SU-DHL-6 (cell line): ENCODE measurements at regions not wholly inside any gene's neighbourhood (a gene's known extent, or its start where the extent isn't known, plus 50 kb on each side); places are given as distances from the start of the nearest gene placed in this dataset.

Experiments used
- H2AFZ ChIP-seq: fragments of 200-600 bp; sonication (generic); 2 replicates; pipeline ENCODE4 v1.6.1; 2014; ENCODE audit warnings: low read depth, mild to moderate bottlenecking, moderate library complexity, mixed read lengths, antibody characterized with exemption, low read length; ENCODE audit not compliant: severe bottlenecking
- H3F3A ChIP-seq: fragments of 200-600 bp; shearing (Covaris generic); 2 replicates; pipeline ENCODE4 v1.6.0; 2016; ENCODE audit warnings: antibody characterized with exemption, mild to moderate bottlenecking; ENCODE audit not compliant: insufficient read depth
- H3K27ac ChIP-seq: fragments of 200-600 bp; sonication (generic); 2 replicates; pipeline ENCODE4 v1.5.1; 2016; ENCODE audit warnings: low read depth, mild to moderate bottlenecking, low read length, moderate library complexity, mixed read lengths
- H3K27me3 ChIP-seq: fragments of 200-600 bp; sonication (generic), shearing (Covaris generic); 2 replicates; pipeline ENCODE4 v1.6.0; 2014; ENCODE audit warnings: mild to moderate bottlenecking, low read length
- H3K36me3 ChIP-seq: fragments of 200-600 bp; sonication (generic); 2 replicates; pipeline ENCODE4 v1.6.1; 2014; ENCODE audit warnings: mild to moderate bottlenecking, low read length, mixed read lengths
- H3K4me2 ChIP-seq: fragments of 300-600, 200-600 bp; shearing (Covaris generic), sonication (generic); 2 replicates; pipeline ENCODE4 v1.6.0; 2014; ENCODE audit warnings: low read length, low read depth, mild to moderate bottlenecking; ENCODE audit not compliant: poor library complexity, severe bottlenecking
- H3K4me3 ChIP-seq: fragments of 200-600 bp; sonication (generic); 2 replicates; pipeline ENCODE4 v1.5.1; 2014; ENCODE audit warnings: antibody characterized with exemption, low read length, mild to moderate bottlenecking, mixed read lengths; ENCODE audit not compliant: insufficient read depth, poor library complexity, severe bottlenecking
- H3K79me2 ChIP-seq: fragments of 200-600 bp; sonication (generic); 2 replicates; pipeline ENCODE4 v1.6.1; 2014; ENCODE audit warnings: mild to moderate bottlenecking, low read length, moderate library complexity; ENCODE audit not compliant: insufficient read depth
- H3K9ac ChIP-seq: fragments of 200-600 bp; sonication (generic); 2 replicates; pipeline ENCODE4 v1.7.0; 2014; ENCODE audit warnings: mild to moderate bottlenecking, low read length
- H3K9me2 ChIP-seq: fragments of 200-600 bp; sonication (generic); replicated peaks from 2 replicates; pipeline ENCODE4 v1.6.1; 2014; ENCODE audit warnings: low read length; ENCODE audit not compliant: insufficient read depth
- H3K9me3 ChIP-seq: fragments of 200-600 bp; sonication (generic); 2 replicates; pipeline ENCODE4 v1.6.1; 2014; ENCODE audit warnings: low read length, mixed read lengths; ENCODE audit not compliant: insufficient read depth
- H4K20me1 ChIP-seq: fragments of 200-600 bp; sonication (generic); 2 replicates; pipeline ENCODE4 v1.6.1; 2014; ENCODE audit warnings: low read depth, mild to moderate bottlenecking, antibody characterized with exemption, low read length, moderate library complexity, mixed read lengths
- EZH2phosphoT487 ChIP-seq: fragments of 200-600 bp; sonication (generic), shearing (Covaris generic); conservative IDR thresholded peaks from 2 replicates; pipeline ENCODE4 v1.6.1; 2018; ENCODE audit warnings: mild to moderate bottlenecking, antibody characterized with exemption, low read length, moderate library complexity, mixed read lengths
- TF ChIP-seq, protein P1 (sequence below): fragments of 200-600 bp; sonication (generic); IDR thresholded peaks from one replicate; pipeline ENCODE4 v1.5.1; 2017; ENCODE audit warnings: antibody characterized with exemption, mild to moderate bottlenecking, low read length, moderate library complexity; ENCODE audit not compliant: insufficient read depth, poor library complexity, severe bottlenecking

DNA sequence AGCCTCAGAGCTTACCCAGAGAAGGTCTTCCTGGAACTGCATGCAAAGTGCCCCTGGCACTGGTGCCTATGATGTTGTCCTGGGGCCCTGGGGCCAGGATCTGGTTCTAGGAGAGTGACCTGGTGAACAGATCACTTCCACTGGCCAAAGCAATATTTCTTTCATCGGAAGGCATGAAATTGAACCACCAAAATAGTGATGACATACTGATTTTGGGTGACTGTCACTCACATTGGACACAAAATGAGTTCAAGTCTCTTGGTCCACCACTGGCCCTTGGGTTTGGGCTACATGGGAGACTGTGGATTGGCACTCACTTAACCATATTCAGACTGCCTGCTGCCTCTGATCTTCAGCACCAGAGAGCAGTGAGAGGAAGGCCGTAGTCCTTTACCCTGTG is 549.3 kb upstream of the PPP2R3A start:
- Histone ChIP-seq H3K4me3 (no peak overlapping the region), H3K27me3 (no peaks in the 10 kb centered on the region), H3F3A (no peaks in the 10 kb centered on the region), H3K4me2 (no peak overlapping the region), H3K36me3 (no peaks in the 10 kb centered on the region), H3K9me2 (no peaks in the 10 kb centered on the region), H3K9me3 (no peaks in the 10 kb centered on the region), H3K9ac (no peak overlapping the region), H2AFZ (no peak overlapping the region), H3K79me2 (no peaks in the 10 kb centered on the region), H3K27ac (no peak overlapping the region), H4K20me1 (no peaks in the 10 kb centered on the region)
- TF ChIP-seq EZH2phosphoT487, result no peak
- TF ChIP-seq, protein P1, sequence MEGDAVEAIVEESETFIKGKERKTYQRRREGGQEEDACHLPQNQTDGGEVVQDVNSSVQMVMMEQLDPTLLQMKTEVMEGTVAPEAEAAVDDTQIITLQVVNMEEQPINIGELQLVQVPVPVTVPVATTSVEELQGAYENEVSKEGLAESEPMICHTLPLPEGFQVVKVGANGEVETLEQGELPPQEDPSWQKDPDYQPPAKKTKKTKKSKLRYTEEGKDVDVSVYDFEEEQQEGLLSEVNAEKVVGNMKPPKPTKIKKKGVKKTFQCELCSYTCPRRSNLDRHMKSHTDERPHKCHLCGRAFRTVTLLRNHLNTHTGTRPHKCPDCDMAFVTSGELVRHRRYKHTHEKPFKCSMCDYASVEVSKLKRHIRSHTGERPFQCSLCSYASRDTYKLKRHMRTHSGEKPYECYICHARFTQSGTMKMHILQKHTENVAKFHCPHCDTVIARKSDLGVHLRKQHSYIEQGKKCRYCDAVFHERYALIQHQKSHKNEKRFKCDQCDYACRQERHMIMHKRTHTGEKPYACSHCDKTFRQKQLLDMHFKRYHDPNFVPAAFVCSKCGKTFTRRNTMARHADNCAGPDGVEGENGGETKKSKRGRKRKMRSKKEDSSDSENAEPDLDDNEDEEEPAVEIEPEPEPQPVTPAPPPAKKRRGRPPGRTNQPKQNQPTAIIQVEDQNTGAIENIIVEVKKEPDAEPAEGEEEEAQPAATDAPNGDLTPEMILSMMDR, result no peak

DNA sequence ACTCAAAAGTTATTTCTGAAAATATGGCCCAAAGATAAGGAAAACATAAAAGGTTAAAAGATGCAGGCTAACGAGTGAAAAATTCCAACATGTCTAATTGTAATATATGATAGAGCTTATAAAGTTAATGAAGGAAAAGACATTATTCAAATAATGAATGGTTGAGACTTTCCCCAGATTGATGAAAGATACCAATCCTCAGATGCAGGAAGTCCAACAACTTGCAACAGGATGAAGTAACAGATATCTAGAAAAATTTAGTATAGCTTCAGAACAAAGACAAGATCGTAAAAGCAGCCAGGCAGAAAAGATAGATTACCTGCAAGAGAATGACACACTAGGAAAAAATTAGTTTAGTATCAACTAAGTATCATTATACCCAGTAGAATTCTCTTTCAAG is 546.4 kb upstream of the PPP2R3A start:
- Histone ChIP-seq H3K36me3 (no peaks in the 10 kb centered on the region), H3K4me3 (no peak overlapping the region), H3K9me2 (no peaks in the 10 kb centered on the region), H3K27ac (no peak overlapping the region), H3K9ac (no peak overlapping the region), H3K9me3 (no peaks in the 10 kb centered on the region), H3K79me2 (no peaks in the 10 kb centered on the region), H3K27me3 (no peaks in the 10 kb centered on the region), H2AFZ (no peak overlapping the region), H4K20me1 (no peaks in the 10 kb centered on the region), H3F3A (no peaks in the 10 kb centered on the region), H3K4me2 (no peak overlapping the region)
- TF ChIP-seq, protein P1, result no peak
- TF ChIP-seq EZH2phosphoT487, result no peak

GRCh38 chr3:135426508-135426907 is 539.0 kb upstream of the PPP2R3A start:
- Histone ChIP-seq H3K4me3 (no peak overlapping the region), H3K79me2 (no peaks in the 10 kb centered on the region), H3K9me2 (no peaks in the 10 kb centered on the region), H3K27me3 (no peaks in the 10 kb centered on the region), H3K9me3 (no peaks in the 10 kb centered on the region), H3F3A (no peaks in the 10 kb centered on the region), H2AFZ (no peak overlapping the region), H4K20me1 (no peaks in the 10 kb centered on the region), H3K9ac (no peak overlapping the region), H3K36me3 (no peaks in the 10 kb centered on the region; the same call in 1 of the 2 replicates), H3K4me2 (no peak overlapping the region), H3K27ac (no peak overlapping the region)
- no peak for TF ChIP-seq EZH2phosphoT487
- TF ChIP-seq, protein P1, result no peak
